Stomach smooth muscle (tissue), 2 donors: ENCODE measurements at regions not wholly inside any gene's neighbourhood (a gene's known extent, or its start where the extent isn't known, plus 50 kb on each side); places are given as distances from the start of the nearest gene placed in this dataset.
"Not testable (repeated sequence)": the region's sequence is repeated elsewhere in the genome, so short reads cannot be mapped to it uniquely, and the experiment has no call there.

Source experiments
- H3K27ac ChIP-seq: one replicate; pipeline ENCODE4 v1.7.0; 2013; ENCODE audit warnings: mild to moderate bottlenecking, low read length, inconsistent platforms
- H3K27me3 ChIP-seq, 2 donors: one replicate each; pipeline ENCODE4 v1.7.0; 2013; ENCODE audit warnings: low read length in 2 of 2; ENCODE audit not compliant: insufficient read depth in 2 of 2, control insufficient read depth in 1 of 2
- H3K36me3 ChIP-seq, 2 donors: one replicate each; pipeline ENCODE4 v1.7.0; 2013; ENCODE audit warnings: low read length in 2 of 2; ENCODE audit not compliant: control insufficient read depth in 2 of 2, insufficient read depth in 2 of 2
- H3K4me1 ChIP-seq: one replicate; pipeline ENCODE4 v1.7.0; 2013; ENCODE audit warnings: low read length; ENCODE audit not compliant: control insufficient read depth, insufficient read depth
- H3K4me3 ChIP-seq, 2 donors: one replicate each; pipeline ENCODE4 v1.7.0; 2013; ENCODE audit warnings: low read length in 2 of 2
- H3K9ac ChIP-seq, 2 donors: one replicate each; pipeline ENCODE4 v1.7.0; 2013; ENCODE audit warnings: low read length in 2 of 2, mild to moderate bottlenecking in 1 of 2
- H3K9me3 ChIP-seq, 2 donors: one replicate each; pipeline ENCODE4 v1.7.0; 2013; ENCODE audit warnings: low read length in 2 of 2; ENCODE audit not compliant: control insufficient read depth in 2 of 2
- donor health status: healthy.
- donor health status: Pancreatic carcinoma.

- no peaks in the 10 kb centered on the region for H3K4me1 ChIP-seq
- H3K27me3 ChIP-seq = no peaks in the 10 kb centered on the region
- no peak overlapping the region for H3K27ac ChIP-seq
- no peak overlapping the region for H3K4me3 ChIP-seq
- H3K9me3 ChIP-seq = no peaks in the 10 kb centered on the region
- H3K36me3 ChIP-seq = no peaks in the 10 kb centered on the region
- no peak overlapping the region for H3K9ac ChIP-seq
Measured at GRCh38 chr5:117135851-117136250, 561.2 kb upstream of the SEMA6A start.

- no peak overlapping the region for H3K27ac ChIP-seq
- no peaks in the 10 kb centered on the region for H3K9me3 ChIP-seq
- no peak overlapping the region for H3K4me3 ChIP-seq
- no peaks in the 10 kb centered on the region for H3K27me3 ChIP-seq
- no peak overlapping the region for H3K9ac ChIP-seq
- H3K4me1 ChIP-seq = no peaks in the 10 kb centered on the region
- no peaks in the 10 kb centered on the region for H3K36me3 ChIP-seq
Measured at GRCh38 chr5:117133198-117133597, 558.6 kb upstream of the SEMA6A start.

GRCh38 chr5:117131876-117132275 is 557.3 kb upstream of the SEMA6A start:
- Histone ChIP-seq H3K9me3 (no peaks in the 10 kb centered on the region), H3K27me3 (no peaks in the 10 kb centered on the region), H3K27ac (no peak overlapping the region), H3K4me1 (no peaks in the 10 kb centered on the region), H3K9ac (no peak overlapping the region), H3K36me3 (no peaks in the 10 kb centered on the region), H3K4me3 (no peak overlapping the region)

GRCh38 chr5:117131048-117131679 is 556.5 kb upstream of the SEMA6A start:
- Histone ChIP-seq H3K4me3 (no peak overlapping the region), H3K27me3 (no peaks in the 10 kb centered on the region), H3K27ac (no peak overlapping the region), H3K4me1 (no peaks in the 10 kb centered on the region), H3K9me3 (no peaks in the 10 kb centered on the region), H3K9ac (no peak overlapping the region), H3K36me3 (no peaks in the 10 kb centered on the region)

- no peaks in the 10 kb centered on the region for H3K4me1 ChIP-seq
- H3K27me3 ChIP-seq = no peaks in the 10 kb centered on the region
- no peaks in the 10 kb centered on the region for H3K36me3 ChIP-seq
Measured at GRCh38 chr5:117118499-117118898, 543.9 kb upstream of the SEMA6A start.

GRCh38 chr5:117117314-117117713 is 542.7 kb upstream of the SEMA6A start:
- not testable (repeated sequence) for H3K9ac ChIP-seq, H3K27ac ChIP-seq, H3K4me1 ChIP-seq, H3K9me3 ChIP-seq, H3K4me3 ChIP-seq, H3K36me3 ChIP-seq, H3K27me3 ChIP-seq

More at GRCh38 chr5:117118499-117118898, 543.9 kb upstream of the SEMA6A start:
- Histone ChIP-seq H3K27ac (no peak overlapping the region), H3K9ac (no peak overlapping the region), H3K4me3 (no peak overlapping the region), H3K9me3 (peaks cover 0 to 3% of the 10 kb centered on the region in 2 donors)

GRCh38 chr5:117110548-117110947 is 535.9 kb upstream of the SEMA6A start:
- Histone ChIP-seq H3K4me1 (no peaks in the 10 kb centered on the region), H3K9me3 (no peaks in the 10 kb centered on the region), H3K4me3 (no peak overlapping the region)

GRCh38 chr5:117107859-117108258 is 533.2 kb upstream of the SEMA6A start:
- Histone ChIP-seq H3K9me3 (no peaks in the 10 kb centered on the region), H3K4me3 (no peak overlapping the region), H3K4me1 (no peaks in the 10 kb centered on the region), H3K36me3 (no peaks in the 10 kb centered on the region), H3K27ac (no peak overlapping the region), H3K27me3 (no peaks in the 10 kb centered on the region), H3K9ac (no peak overlapping the region)

More at GRCh38 chr5:117110548-117110947, 535.9 kb upstream of the SEMA6A start:
- H3K9ac ChIP-seq = no peak overlapping the region
- H3K36me3 ChIP-seq = no peaks in the 10 kb centered on the region
- H3K27me3 ChIP-seq = no peaks in the 10 kb centered on the region
- H3K27ac ChIP-seq = no peak overlapping the region

GRCh38 chr5:117103703-117104102 is 529.1 kb upstream of the SEMA6A start:
- Histone ChIP-seq H3K4me3 (no peak overlapping the region), H3K36me3 (no peaks in the 10 kb centered on the region), H3K27ac (no peak overlapping the region), H3K9me3 (no peaks in the 10 kb centered on the region), H3K9ac (no peak overlapping the region), H3K4me1 (no peaks in the 10 kb centered on the region), H3K27me3 (no peaks in the 10 kb centered on the region)

- Histone ChIP-seq H3K27me3 (no peaks in the 10 kb centered on the region), H3K27ac (no peak overlapping the region)
Measured at GRCh38 chr5:117102591-117102990, 528.0 kb upstream of the SEMA6A start.

GRCh38 chr5:117100176-117100575 is 525.6 kb upstream of the SEMA6A start:
- no peak overlapping the region for H3K9ac ChIP-seq

More at GRCh38 chr5:117102591-117102990, 528.0 kb upstream of the SEMA6A start:
- no peak overlapping the region for H3K4me3 ChIP-seq
- no peaks in the 10 kb centered on the region for H3K9me3 ChIP-seq
- no peaks in the 10 kb centered on the region for H3K4me1 ChIP-seq
- H3K9ac ChIP-seq = no peak overlapping the region
- no peaks in the 10 kb centered on the region for H3K36me3 ChIP-seq

More at GRCh38 chr5:117100176-117100575, 525.6 kb upstream of the SEMA6A start:
- H3K27ac ChIP-seq = no peak overlapping the region
- H3K27me3 ChIP-seq = no peaks in the 10 kb centered on the region
- no peaks in the 10 kb centered on the region for H3K36me3 ChIP-seq
- H3K9me3 ChIP-seq = no peaks in the 10 kb centered on the region
- no peaks in the 10 kb centered on the region for H3K4me1 ChIP-seq
- H3K4me3 ChIP-seq = no peak overlapping the region
